IPS-15b (cell line): ENCODE measurements at regions not wholly inside any gene's neighbourhood (a gene's known extent, or its start where the extent isn't known, plus 50 kb on each side); places are given as distances from the start of the nearest gene placed in this dataset.
"Not testable (repeated sequence)": the region's sequence is repeated elsewhere in the genome, so short reads cannot be mapped to it uniquely, and the experiment has no call there.

Experiments used
- H3K27me3 ChIP-seq: one replicate; pipeline ENCODE4 v1.6.1; 2013; ENCODE audit warnings: low read length; ENCODE audit not compliant: control insufficient read depth, insufficient read depth
- H3K36me3 ChIP-seq: one replicate; pipeline ENCODE4 v1.6.1; 2013; ENCODE audit warnings: low read length; ENCODE audit not compliant: control insufficient read depth, insufficient read depth
- H3K4me1 ChIP-seq: one replicate; pipeline ENCODE4 v1.6.1; 2013; ENCODE audit warnings: mild to moderate bottlenecking, low read length; ENCODE audit not compliant: control insufficient read depth, insufficient read depth
- H3K4me3 ChIP-seq: one replicate; pipeline ENCODE4 v1.5.1; 2013; ENCODE audit warnings: low read depth, low read length
- H3K9ac ChIP-seq: one replicate; pipeline ENCODE4 v1.6.1; 2013; ENCODE audit warnings: low read depth, mild to moderate bottlenecking, low read length
- H3K9me3 ChIP-seq: one replicate; pipeline ENCODE4 v1.6.1; 2013; ENCODE audit warnings: mild to moderate bottlenecking, low read length; ENCODE audit not compliant: control insufficient read depth, insufficient read depth

- Histone ChIP-seq H3K36me3 (no peaks in the 10 kb centered on the region), H3K4me3 (no peak overlapping the region)
Measured at GRCh38 chr17:69677130-69677529, 262.6 kb downstream of the MAP2K6 start.

DNA sequence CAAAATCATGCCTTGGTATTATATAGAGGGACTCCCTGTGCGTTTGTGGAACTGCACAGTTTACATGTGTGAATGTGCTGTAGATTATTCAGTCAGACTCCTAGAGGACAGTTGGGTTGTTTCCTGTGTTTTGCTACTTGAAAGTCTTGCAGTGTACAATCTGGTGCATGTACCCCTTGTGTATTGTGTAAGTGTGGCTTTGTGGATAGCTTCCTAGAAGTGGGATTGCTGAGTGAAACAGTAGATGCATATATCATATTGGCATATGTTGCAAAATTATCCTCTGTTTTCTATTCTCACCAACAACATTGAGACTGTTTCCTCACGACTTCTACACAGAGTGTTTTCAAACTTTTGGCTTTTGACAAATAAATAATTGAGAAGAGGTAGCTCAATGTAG, 263.7 kb downstream of the MAP2K6 start:
- H3K4me1 ChIP-seq = no peaks in the 10 kb centered on the region
- H3K9me3 ChIP-seq = no peaks in the 10 kb centered on the region
- no peaks in the 10 kb centered on the region for H3K36me3 ChIP-seq
- no peaks in the 10 kb centered on the region for H3K27me3 ChIP-seq
- H3K4me3 ChIP-seq = no peak overlapping the region
- H3K9ac ChIP-seq = no peak overlapping the region

More at GRCh38 chr17:69677130-69677529, 262.6 kb downstream of the MAP2K6 start:
- Histone ChIP-seq H3K27me3 (no peaks in the 10 kb centered on the region), H3K9ac (no peak overlapping the region), H3K4me1 (no peaks in the 10 kb centered on the region), H3K9me3 (no peaks in the 10 kb centered on the region)

DNA sequence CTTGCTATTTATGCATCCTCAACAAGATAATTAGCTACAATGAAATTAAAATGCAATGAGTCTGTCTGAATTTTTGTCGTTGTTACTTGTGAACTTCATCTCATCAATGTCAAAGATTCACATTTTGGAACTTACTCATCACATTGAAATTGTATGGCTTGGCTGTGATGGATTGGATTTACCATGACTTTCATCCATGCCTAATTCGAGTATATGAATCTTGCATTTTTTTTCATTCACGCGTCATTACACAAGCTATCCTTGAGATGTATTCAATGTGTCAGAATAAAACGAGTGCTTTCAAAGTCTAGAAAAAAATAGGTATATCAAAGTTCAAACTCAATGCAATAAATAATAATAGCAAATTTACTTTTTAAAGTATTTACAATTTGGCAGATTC, 265.3 kb downstream of the MAP2K6 start:
- no peaks in the 10 kb centered on the region for H3K9me3 ChIP-seq
- no peaks in the 10 kb centered on the region for H3K36me3 ChIP-seq
- no peak overlapping the region for H3K9ac ChIP-seq

DNA sequence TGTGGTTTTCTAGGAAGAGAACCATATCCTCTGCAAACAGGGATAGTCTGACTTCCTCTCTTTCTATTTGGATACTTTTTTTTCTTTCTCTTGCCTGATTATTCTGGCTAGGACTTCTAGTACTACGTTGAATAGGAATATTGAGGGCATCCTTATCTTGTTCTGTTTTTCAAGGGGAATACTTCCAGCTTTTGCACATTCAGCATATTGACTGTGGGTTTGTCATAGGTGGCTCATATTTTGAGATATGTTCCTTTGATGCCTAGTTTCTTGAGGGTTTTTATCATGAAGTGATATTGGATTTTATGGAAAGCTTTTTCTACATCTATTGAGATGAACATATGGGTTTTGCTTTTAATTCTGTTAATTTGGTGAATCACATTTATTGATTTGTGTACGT, 269.8 kb downstream of the MAP2K6 start:
- H3K4me1 ChIP-seq = no peaks in the 10 kb centered on the region
- H3K36me3 ChIP-seq = no peaks in the 10 kb centered on the region
- no peaks in the 10 kb centered on the region for H3K9me3 ChIP-seq
- no peaks in the 10 kb centered on the region for H3K27me3 ChIP-seq
- H3K4me3 ChIP-seq = no peak overlapping the region
- H3K9ac ChIP-seq = no peak overlapping the region

More for the DNA sequence above, 265.3 kb downstream of the MAP2K6 start:
- no peaks in the 10 kb centered on the region for H3K4me1 ChIP-seq
- H3K4me3 ChIP-seq = no peak overlapping the region
- no peaks in the 10 kb centered on the region for H3K27me3 ChIP-seq

DNA sequence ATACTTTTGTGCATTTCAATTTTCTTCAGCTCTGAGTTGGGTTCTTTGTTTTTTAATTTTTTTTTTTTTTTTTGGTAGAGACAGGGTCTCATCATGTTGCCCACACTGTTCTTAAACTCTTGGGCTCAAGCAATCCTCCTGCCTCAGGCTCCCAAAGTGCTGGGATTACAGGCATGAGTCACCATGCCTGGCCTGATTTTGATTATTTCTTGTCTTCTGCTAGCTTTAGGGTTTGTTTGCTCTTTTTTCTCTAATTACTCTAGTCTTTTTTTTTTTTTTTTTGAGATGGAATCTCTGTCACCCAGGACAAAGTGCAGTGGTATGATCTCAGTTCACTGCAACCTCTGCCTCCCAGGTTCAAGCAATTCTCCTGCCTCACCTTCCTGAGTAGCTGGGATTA, 270.7 kb downstream of the MAP2K6 start:
- H3K4me1 ChIP-seq, H3K36me3 ChIP-seq, H3K9ac ChIP-seq, H3K27me3 ChIP-seq, H3K9me3 ChIP-seq, H3K4me3 ChIP-seq: not testable (repeated sequence)

DNA sequence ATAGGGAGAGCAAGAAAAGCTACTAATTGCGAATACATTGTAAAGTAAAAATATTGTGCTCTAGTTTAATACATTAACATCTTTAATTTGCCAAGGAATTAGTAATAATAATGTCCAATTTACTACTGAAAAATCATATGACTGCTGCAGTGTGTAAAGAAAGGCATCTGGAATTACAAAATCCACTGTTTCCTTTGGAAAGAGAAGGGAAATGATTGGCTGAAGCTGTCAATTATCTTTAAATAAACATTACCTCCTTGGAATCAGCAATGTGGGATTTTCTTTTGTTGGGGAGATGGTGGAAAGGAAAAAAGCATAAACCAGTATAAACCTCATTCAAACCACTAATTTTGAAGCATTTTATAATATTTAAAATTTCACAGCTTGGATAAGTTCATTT, 276.0 kb downstream of the MAP2K6 start:
- H3K36me3 ChIP-seq = no peaks in the 10 kb centered on the region
- no peaks in the 10 kb centered on the region for H3K9me3 ChIP-seq
- no peak overlapping the region for H3K4me3 ChIP-seq
- no peak overlapping the region for H3K9ac ChIP-seq
- H3K4me1 ChIP-seq = no peaks in the 10 kb centered on the region
- no peaks in the 10 kb centered on the region for H3K27me3 ChIP-seq

GRCh38 chr17:69692171-69692570, 277.7 kb downstream of the MAP2K6 start:
- H3K4me1 ChIP-seq = no peaks in the 10 kb centered on the region
- H3K4me3 ChIP-seq = no peak overlapping the region
- no peaks in the 10 kb centered on the region for H3K27me3 ChIP-seq
- peaks cover 4% of the 10 kb centered on the region for H3K9me3 ChIP-seq
- no peak overlapping the region for H3K9ac ChIP-seq
- H3K36me3 ChIP-seq = no peaks in the 10 kb centered on the region

- Histone ChIP-seq H3K4me1 (no peaks in the 10 kb centered on the region), H3K9me3 (peaks cover 4% of the 10 kb centered on the region), H3K9ac (no peak overlapping the region), H3K4me3 (no peak overlapping the region), H3K27me3 (no peaks in the 10 kb centered on the region), H3K36me3 (no peaks in the 10 kb centered on the region)
Measured at GRCh38 chr17:69695646-69696045, 281.1 kb downstream of the MAP2K6 start.

DNA sequence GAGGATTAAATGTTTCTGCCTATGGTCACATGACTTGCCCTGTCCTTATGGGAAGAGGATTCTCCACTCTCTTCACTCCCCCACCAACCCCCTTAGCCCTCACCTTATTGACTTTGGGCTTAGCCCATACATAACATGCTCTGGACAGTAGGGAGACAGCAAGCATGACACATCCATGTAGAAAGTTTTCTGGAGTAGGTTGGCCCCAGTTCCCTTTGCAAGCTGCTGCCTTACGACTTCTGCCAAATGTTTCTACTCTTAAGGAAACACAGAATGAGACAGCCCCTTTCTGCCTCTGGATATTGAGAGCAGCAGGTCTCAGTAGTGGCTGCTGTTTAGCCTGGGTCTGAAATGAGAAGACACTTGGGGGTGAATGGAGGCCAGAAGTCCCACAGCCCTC, 282.2 kb downstream of the MAP2K6 start:
- Histone ChIP-seq H3K27me3 (no peaks in the 10 kb centered on the region), H3K36me3 (no peaks in the 10 kb centered on the region), H3K4me3 (no peak overlapping the region), H3K9me3 (peaks cover 4% of the 10 kb centered on the region), H3K4me1 (no peaks in the 10 kb centered on the region), H3K9ac (no peak overlapping the region)

DNA sequence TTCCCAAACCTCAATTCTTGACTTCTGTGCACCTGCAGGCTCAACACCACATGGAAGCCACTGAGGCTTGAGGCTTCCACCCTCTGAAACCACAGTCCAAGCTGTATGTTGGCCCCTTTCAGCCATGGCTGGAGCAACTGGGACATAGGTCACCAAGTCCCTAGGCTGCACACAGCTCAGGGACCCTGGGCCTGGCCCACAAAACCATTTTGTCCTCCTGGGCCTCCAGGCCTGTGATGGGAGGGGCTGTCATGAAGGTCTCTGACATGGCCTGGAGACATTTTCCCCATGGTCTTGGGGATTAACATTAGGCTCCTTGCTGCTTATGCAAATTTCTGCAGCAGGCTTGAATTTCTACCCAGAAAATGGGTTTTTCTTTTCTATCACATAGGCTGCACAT, 283.9 kb downstream of the MAP2K6 start:
- H3K4me3 ChIP-seq, H3K4me1 ChIP-seq, H3K9ac ChIP-seq, H3K27me3 ChIP-seq, H3K36me3 ChIP-seq, H3K9me3 ChIP-seq: not testable (repeated sequence)

DNA sequence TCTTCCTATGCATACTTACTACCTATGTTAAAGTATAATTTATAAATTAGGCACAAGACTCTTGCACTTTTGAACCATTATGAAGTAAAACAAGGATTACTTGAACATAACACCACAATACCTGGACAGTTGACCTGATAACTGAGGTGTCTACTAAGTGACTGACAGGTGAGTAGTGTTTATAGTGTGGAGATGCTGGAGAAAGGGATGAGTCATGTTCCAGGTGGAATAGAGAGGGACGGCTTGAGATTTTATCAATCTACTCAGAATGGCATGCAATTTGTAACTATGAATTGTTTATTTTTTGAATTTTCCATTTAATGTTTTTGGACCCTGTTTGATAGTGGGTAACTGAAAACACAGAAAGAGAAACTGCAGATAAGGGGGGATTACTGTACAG, 287.6 kb downstream of the MAP2K6 start:
- Histone ChIP-seq H3K27me3 (no peaks in the 10 kb centered on the region), H3K4me1 (no peaks in the 10 kb centered on the region), H3K9ac (no peak overlapping the region), H3K4me3 (no peak overlapping the region), H3K9me3 (peaks cover 1% of the 10 kb centered on the region), H3K36me3 (no peaks in the 10 kb centered on the region)

DNA sequence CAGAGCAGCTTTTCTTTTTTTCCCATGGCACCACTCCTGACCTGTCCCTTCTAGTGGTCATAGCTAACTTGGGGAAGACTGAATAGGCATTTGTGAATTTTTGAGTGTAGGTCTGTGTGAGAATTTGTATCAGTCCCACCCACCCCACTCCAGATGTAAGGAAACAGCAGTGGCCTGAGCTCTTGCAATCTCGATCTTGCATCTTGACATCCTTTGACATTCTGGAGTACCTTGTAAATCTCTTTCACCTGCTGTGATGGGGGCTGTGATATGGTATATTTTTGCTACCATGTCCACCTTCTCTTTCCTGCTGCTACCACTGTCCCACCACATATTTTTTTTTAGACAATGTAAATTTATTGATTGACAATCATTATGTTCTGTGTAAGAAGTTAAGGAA, 289.3 kb downstream of the MAP2K6 start:
- no peaks in the 10 kb centered on the region for H3K4me1 ChIP-seq

GRCh38 chr17:69704935-69705334, 290.4 kb downstream of the MAP2K6 start:
- Histone ChIP-seq H3K4me3 (no peak overlapping the region), H3K9ac (no peak overlapping the region), H3K36me3 (no peaks in the 10 kb centered on the region), H3K4me1 (no peaks in the 10 kb centered on the region), H3K27me3 (no peaks in the 10 kb centered on the region), H3K9me3 (no peaks in the 10 kb centered on the region)

More for the DNA sequence above, 289.3 kb downstream of the MAP2K6 start:
- Histone ChIP-seq H3K4me3 (no peak overlapping the region), H3K27me3 (no peaks in the 10 kb centered on the region), H3K36me3 (no peaks in the 10 kb centered on the region), H3K9ac (no peak overlapping the region), H3K9me3 (no peaks in the 10 kb centered on the region)
